Lower lobe of right lung (tissue), 2 donors: ENCODE measurements at regions not wholly inside any gene's neighbourhood (a gene's known extent, or its start where the extent isn't known, plus 50 kb on each side); places are given as distances from the start of the nearest gene placed in this dataset.

Source experiments
- ATAC-seq, 2 donors: fragments of 200-7000 bp; cut with Tn5 transposase; one replicate each; pipeline ENCODE4 v1.9.1; 2020 to 2022; ENCODE audit warnings: mild to moderate bottlenecking in 2 of 2, moderate library complexity in 2 of 2
- DNase-seq: peaks from one replicate; pipeline ENCODE4 v3.0.0-alpha.2; 2020
- H3K27ac ChIP-seq: fragments of 200-600 bp; one replicate; pipeline ENCODE4 v1.8.0; 2022
- H3K27me3 ChIP-seq: fragments of 200-600 bp; one replicate; pipeline ENCODE4 v1.8.0; 2022; ENCODE audit warnings: low read depth
- H3K36me3 ChIP-seq: fragments of 200-600 bp; one replicate; pipeline ENCODE4 v1.8.0; 2022; ENCODE audit warnings: mild to moderate bottlenecking
- H3K4me1 ChIP-seq: fragments of 200-600 bp; one replicate; pipeline ENCODE4 v1.8.0; 2022
- H3K4me3 ChIP-seq: fragments of 200-600 bp; one replicate; pipeline ENCODE4 v1.8.0; 2022; ENCODE audit warnings: mild to moderate bottlenecking
- H3K9me3 ChIP-seq: fragments of 200-600 bp; one replicate; pipeline ENCODE4 v1.8.0; 2022
- CTCF ChIP-seq: fragments of 200-600 bp; IDR thresholded peaks from one replicate; pipeline ENCODE4 v1.8.0; 2022; ENCODE audit warnings: antibody characterized with exemption, mild to moderate bottlenecking
- intact Hi-C: fragments of 100-400 bp; cut with DNase I; formaldehyde crosslinking; loops from one replicate; pipeline ENCODE4 v1.11.0; 2022
- donor health status: DM: no; HTN: yes; CAD: no; lungs with severe emphysema.

- H3K27me3 ChIP-seq, result no peaks in the 10 kb centered on the region
- no peak overlapping the region for H3K27ac ChIP-seq
- H3K4me3 ChIP-seq, result no peak overlapping the region
- no peak for TF ChIP-seq CTCF
- H3K4me1 ChIP-seq, result no peaks in the 10 kb centered on the region
- peaks cover 17% of the 10 kb centered on the region for H3K9me3 ChIP-seq
- no peak for DNase-seq
- ATAC-seq, result no peak
- intact Hi-C loops, result no loop called here
- H3K36me3 ChIP-seq, result no peaks in the 10 kb centered on the region
Observed at GRCh38 chr1:30478283-30478682, 245.1 kb downstream of the MATN1 start.

GRCh38 chr1:30477588-30477987 lies 245.8 kb downstream of the MATN1 start:
- no peaks in the 10 kb centered on the region for H3K4me1 ChIP-seq
- no peak overlapping the region for H3K27ac ChIP-seq
- TF ChIP-seq CTCF, result no peak
- H3K9me3 ChIP-seq, result peaks cover 13% of the 10 kb centered on the region
- no peak for DNase-seq
- intact Hi-C loops, result no loop called here
- H3K27me3 ChIP-seq, result no peaks in the 10 kb centered on the region
- no peak overlapping the region for H3K4me3 ChIP-seq
- ATAC-seq, result no peak
- H3K36me3 ChIP-seq, result no peaks in the 10 kb centered on the region

- Histone ChIP-seq H3K36me3 (no peaks in the 10 kb centered on the region), H3K4me3 (no peak overlapping the region), H3K9me3 (peaks cover 7% of the 10 kb centered on the region), H3K27me3 (no peaks in the 10 kb centered on the region), H3K4me1 (no peaks in the 10 kb centered on the region), H3K27ac (no peak overlapping the region)
- intact Hi-C loops, result no loop called here
- ATAC-seq, result no peak
- DNase-seq, result no peak
- TF ChIP-seq CTCF, result no peak
Observed at GRCh38 chr1:30476911-30477459, 246.4 kb downstream of the MATN1 start.

GRCh38 chr1:30476476-30476875 lies 246.9 kb downstream of the MATN1 start:
- Histone ChIP-seq H3K27me3 (no peaks in the 10 kb centered on the region), H3K4me3 (no peak overlapping the region), H3K27ac (no peak overlapping the region), H3K9me3 (peaks cover 2% of the 10 kb centered on the region), H3K36me3 (no peaks in the 10 kb centered on the region), H3K4me1 (no peaks in the 10 kb centered on the region)
- intact Hi-C loops, result no loop called here
- no peak for TF ChIP-seq CTCF
- DNase-seq (no peak), ATAC-seq (no peak)

GRCh38 chr1:30475966-30476365 lies 247.4 kb downstream of the MATN1 start:
- ATAC-seq, result no peak
- Histone ChIP-seq H3K27ac (no peak overlapping the region), H3K36me3 (no peaks in the 10 kb centered on the region), H3K9me3 (no peaks in the 10 kb centered on the region), H3K4me1 (no peaks in the 10 kb centered on the region), H3K27me3 (no peaks in the 10 kb centered on the region), H3K4me3 (no peak overlapping the region)
- intact Hi-C loops, result no loop called here
- no peak for DNase-seq
- TF ChIP-seq CTCF, result no peak

- Histone ChIP-seq H3K36me3 (no peaks in the 10 kb centered on the region), H3K9me3 (no peaks in the 10 kb centered on the region), H3K27ac (no peak overlapping the region), H3K4me3 (no peak overlapping the region), H3K27me3 (no peaks in the 10 kb centered on the region), H3K4me1 (no peaks in the 10 kb centered on the region)
- TF ChIP-seq CTCF, result no peak
- DNase-seq (no peak), ATAC-seq (no peak)
- intact Hi-C loops, result no loop called here
Observed at GRCh38 chr1:30475201-30475600, 248.2 kb downstream of the MATN1 start.
